HG03108 (cell line): ENCODE measurements at regions not wholly inside any gene's neighbourhood (a gene's known extent, or its start where the extent isn't known, plus 50 kb on each side); places are given as distances from the start of the nearest gene placed in this dataset.
"Not testable (repeated sequence)": the region's sequence is repeated elsewhere in the genome, so short reads cannot be mapped to it uniquely, and the experiment has no call there.

Experiments
- ATAC-seq: cut with Tn5 transposase; IDR thresholded peaks from one replicate; pipeline ENCODE4 v1.9.1; 2021; ENCODE audit warnings: moderate library complexity; ENCODE audit not compliant: unreplicated experiment

DNA sequence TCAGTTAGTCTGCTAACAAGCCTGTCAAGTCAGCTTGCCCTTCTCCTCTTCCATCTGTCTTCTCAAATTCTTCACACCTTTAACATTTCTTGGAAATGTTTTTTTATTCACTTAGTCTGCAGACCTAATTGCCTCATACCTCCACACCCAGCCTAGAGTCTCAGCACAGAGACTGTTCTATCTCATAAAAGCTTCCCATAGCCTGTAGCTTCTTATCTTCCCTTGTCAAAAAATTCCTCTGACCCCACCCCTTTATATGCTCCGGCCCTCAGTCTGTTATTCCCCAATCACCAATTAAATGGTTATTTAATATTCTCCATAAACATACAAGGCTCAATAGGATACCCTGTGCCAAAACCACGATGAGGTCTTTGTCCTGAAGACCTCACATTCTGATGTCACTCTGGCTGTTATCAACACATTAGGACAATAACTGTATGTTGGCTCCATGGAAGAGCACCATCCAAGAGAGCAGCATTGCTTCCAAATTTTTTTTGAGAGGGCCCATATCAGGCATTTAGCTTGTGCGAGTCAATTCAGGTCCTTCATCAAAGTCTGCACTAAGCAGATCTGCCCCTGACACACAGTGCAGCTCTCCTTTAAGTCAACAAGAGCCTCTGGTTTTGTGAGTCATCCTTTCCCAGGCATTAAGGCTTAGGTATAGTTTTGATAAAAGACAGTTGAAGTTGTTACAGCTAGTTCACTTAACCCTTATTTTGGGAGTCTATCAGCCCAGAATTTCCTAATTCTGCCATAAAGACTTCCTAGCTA lies 83.2 kb upstream of the TBX18 start:
- no peak for ATAC-seq

DNA sequence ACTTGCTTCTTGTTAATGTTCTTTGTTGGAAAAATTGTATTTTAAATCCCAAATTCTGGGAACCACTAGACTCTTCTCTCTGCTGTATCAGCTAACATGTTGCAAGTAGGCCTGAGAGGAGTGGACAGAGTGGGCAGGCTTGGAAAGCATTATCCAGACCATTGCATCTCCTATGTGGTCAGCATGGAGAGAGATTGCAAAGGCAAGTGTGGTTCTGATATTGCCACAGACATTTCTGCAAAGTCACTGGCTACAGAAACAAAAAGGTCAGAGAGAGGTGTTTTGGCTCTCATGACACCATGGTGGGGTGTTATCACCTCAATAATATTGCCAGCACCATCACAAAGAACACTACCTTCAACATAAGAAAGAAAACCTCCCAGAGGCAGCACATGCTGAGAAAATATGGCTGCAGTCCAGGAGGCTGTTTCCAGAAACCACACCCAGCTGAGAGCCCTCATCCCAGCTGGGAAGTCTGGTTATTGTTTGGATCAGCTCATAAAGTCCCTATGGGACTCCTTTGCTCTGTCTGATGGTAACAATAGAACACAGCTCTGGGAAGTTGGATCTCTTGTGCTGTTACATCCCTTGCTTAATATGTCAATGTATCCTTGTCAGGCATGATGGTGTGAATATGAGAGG lies 78.2 kb upstream of the TBX18 start:
- ATAC-seq: no peak

DNA sequence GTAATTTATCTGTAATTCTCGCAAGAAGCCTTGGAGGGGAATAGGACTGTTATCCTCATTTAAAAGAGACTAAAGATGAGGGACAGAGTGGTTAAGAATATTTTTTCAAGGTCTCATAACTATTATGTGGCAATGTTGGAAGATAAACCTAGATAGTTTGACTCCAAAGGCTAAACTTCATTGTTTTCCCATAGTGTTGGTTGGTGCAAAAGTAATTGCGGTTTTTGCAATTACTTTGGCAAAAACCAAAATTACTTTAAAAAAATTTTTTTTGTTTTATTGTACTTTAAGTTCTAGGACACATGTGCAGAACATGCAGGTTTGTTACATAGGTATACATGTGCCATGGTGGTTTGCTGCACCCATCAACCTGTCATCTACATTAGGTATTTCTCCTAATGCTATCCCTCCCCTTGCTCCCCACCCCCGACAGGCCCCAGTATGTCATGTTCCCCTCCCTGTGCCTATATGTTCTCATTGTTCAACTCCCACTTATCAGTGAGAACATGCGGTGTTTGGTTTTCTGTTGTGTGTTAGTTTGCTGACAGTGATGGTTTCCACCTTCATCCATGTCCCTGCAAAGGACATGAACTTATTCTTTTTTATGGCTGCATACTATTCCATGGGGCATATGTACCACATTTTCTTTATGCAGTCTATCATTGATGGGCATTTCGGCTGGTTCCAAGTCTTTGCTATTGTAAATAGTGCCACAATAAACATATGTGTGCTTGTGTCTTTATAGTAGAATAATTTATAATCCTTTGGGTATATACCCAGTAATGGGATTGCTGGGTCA lies 72.9 kb upstream of the TBX18 start:
- ATAC-seq: not testable (repeated sequence)

DNA sequence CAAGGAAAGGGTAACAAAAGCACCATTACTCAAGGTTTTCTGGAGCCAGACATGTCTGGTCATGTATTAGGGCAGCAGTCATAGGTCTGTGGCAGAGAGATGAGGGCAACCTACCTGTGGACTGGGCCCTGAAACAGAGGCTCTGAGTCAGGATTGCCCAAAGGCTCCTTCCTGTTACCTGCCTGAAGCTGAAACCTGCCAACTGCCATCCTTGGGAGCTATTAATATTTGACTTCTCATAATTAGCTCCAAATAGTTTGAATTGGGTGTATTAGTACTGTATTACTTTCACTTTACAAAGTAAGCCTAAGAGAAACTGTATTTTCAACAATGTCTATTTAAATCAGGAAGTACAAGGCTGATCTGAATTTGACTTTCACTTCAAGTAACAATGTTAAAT lies 72.0 kb upstream of the TBX18 start:
- ATAC-seq: no peak

DNA sequence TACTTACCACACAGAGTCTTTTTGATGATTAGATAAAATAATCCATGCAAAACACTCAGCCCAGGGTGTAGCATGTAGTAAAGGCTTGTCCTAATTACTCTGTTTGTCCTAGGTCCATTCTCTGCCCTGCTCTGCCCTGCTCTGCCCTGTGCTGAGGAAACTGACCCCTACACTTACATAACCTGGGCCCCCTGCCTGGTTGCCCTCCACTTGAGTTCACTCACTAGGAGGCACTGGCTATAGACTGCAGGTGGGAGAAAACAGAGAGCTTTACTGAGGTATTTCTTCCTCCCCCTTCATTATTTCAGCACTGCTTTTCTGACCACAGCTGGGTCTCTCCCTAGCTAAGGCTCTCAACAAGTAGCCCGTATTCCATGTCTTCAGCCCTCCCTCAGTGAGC lies 70.9 kb upstream of the TBX18 start:
- no peak for ATAC-seq

DNA sequence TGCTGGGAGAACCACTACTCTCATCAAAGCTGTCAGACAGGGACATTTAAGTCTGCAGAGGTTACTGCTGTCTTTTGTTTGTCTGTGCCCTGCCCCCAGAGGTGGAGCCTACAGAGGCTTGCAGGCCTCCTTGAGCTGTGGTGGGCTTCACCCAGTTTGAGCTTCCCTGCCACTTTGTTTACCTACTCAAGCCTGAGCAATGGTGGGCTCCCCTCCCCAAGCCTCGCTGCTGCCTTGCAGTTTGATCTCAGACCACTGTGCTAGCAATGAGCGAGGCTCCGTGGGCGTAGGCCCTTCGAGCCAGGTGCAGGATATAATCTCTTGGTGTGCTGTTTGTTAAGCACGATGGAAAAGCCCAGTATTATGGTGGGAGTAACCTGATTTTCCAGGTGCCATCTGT lies 67.5 kb upstream of the TBX18 start:
- not testable (repeated sequence) for ATAC-seq

DNA sequence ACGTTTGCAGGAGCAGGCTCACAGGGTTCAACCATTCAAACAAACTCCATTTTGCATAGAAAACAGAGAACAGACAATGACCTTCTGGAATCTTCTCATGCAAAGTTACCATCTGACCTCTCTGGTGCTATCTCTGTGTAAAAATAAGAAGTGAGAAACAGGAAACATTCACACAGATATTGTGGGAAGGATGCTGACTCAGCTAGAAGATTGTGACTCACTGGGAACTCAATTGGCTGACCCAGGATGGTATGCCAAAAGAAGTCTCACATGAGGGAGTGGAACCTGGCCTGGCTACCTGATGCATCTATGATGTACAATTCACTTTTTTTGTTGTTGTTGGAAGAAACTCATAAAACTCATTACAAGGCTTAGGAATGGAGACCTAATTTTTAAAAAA lies 61.1 kb upstream of the TBX18 start:
- no peak for ATAC-seq

DNA sequence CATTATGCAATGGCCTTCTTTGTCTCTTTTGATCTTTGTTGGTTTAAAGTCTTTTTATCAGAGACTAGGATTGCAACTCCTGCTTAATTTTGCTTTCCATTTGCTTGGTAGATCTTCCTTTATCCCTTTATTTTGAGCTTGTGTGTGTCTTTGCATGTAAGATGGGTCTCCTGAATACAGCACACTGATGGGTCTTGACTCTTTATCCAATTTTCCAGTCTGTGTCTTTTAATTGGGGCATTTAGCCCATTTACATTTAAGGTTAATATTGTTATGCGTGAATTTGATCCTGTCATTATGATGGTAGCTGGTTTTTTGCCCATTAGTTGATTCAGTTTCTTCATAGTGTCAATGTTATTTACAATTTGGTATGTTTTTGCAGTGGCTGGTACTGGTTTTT lies 56.9 kb upstream of the TBX18 start:
- not testable (repeated sequence) for ATAC-seq

DNA sequence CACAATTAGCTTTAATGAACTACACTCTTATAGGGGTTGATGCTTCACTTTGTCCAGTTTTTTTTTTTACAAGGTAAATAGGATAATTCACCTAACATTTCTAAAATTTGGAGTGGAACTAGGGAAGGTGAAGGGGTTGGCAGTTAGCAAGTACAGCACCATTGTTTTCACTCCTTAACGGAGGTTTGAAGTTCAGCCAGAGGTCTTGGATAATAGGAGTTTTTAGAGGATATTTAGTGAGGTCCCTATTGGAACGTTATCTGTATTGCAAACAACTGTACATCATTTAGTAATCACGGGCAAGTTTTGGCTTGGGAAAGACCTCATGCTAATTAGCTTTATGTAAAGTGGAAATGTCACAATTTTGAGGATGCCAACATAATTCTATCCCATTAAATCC lies 52.3 kb upstream of the TBX18 start:
- no peak for ATAC-seq

DNA sequence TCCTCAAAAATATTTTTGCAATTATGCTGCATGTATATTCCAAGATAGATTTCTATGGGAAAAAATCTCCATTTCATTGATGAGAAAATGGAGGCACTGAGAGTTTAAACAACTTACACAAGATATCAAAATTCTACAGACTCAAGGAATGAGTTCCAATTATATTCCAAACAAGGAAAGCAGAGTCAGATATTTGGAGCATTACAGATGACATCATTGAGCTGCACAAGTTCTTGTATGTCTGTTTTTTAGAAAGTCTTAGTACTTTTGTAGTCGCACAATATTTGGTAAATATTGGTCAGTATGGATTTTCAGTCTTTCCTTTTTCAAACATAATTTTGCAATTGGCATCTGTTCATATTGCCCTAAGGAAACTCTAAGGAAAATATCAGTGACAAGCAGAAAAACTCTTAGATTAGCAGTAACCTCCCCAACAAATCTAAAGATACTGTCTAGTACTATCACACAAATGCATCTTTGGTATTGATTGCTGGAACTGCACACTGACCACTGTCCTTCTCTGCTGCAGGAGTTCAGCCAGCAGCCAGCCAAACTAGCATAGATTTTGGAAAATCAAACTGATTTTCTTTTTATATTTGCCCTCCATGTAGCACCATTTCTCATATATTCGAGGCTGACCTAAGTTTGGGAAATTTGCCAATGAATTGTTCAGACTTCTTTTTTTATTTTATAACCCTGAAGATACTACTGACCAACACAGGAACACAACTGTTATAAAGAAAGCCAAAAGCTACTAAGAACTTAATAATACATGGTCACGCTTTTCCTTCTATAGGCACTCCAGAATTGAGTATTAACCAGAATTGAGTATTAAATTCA lies 51.7 kb upstream of the TBX18 start:
- no peak for ATAC-seq
